MM.1S (cell line): ENCODE measurements at regions not wholly inside any gene's neighbourhood (a gene's known extent, or its start where the extent isn't known, plus 50 kb on each side); places are given as distances from the start of the nearest gene placed in this dataset.
"Not testable (repeated sequence)": the region's sequence is repeated elsewhere in the genome, so short reads cannot be mapped to it uniquely, and the experiment has no call there.

Experiments
- CTCF ChIP-seq: fragments of 300-600 bp; sonication (generic); IDR thresholded peaks from 2 replicates; pipeline ENCODE4 v1.5.1; 2016; ENCODE audit warnings: antibody characterized with exemption, low read length, mixed read lengths
- EZH2 ChIP-seq: fragments of 300-600 bp; sonication (generic); optimal IDR thresholded peaks from 2 replicates; pipeline ENCODE3; 2017; ENCODE audit warnings: low read depth, mild to moderate bottlenecking, antibody characterized with exemption, low read length, mixed read lengths
- EZH2phosphoT487 ChIP-seq: fragments of 300-600 bp; sonication (generic); IDR thresholded peaks from 2 replicates; pipeline ENCODE4 v1.6.1; 2018; ENCODE audit warnings: antibody characterized with exemption, low read length

GRCh38 chr1:195722146-195722545 lies 886.1 kb downstream of the KCNT2 start:
- TF ChIP-seq CTCF, EZH2, EZH2phosphoT487: not testable (repeated sequence)
